22Rv1 (cell line): ENCODE measurements at regions not wholly inside any gene's neighbourhood (a gene's known extent, or its start where the extent isn't known, plus 50 kb on each side); places are given as distances from the start of the nearest gene placed in this dataset.

Experiments used
- ZFX ChIP-seq: fragments of 450-650 bp; IDR thresholded peaks from 2 replicates; pipeline ENCODE4 v1.6.1; 2017; ENCODE audit warnings: antibody characterized with exemption, borderline replicate concordance
- TF ChIP-seq, protein P1 (sequence below): fragments of 450-650 bp; IDR thresholded peaks from 2 replicates; pipeline ENCODE4 v1.5.1; 2017; ENCODE audit warnings: mild to moderate bottlenecking

DNA sequence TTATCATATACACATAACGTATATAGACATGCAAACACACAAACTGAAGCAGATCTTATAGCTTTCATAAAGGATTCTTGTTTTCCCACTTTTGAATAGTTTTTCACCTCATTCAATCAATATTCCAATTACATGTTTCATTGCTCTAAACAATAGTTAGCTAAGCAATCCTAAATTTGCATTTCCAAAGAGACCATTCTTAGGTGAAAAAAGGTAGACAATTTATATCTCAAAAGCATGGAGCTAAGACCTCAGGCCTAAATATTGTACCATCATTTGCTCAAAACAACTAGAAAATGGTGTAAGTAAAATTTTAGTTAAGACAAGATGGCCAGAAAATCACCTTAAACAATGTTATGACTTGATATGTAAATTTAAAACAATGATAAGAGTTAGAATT is 1148.5 kb upstream of the DIAPH2 start:
- TF ChIP-seq, protein P1, sequence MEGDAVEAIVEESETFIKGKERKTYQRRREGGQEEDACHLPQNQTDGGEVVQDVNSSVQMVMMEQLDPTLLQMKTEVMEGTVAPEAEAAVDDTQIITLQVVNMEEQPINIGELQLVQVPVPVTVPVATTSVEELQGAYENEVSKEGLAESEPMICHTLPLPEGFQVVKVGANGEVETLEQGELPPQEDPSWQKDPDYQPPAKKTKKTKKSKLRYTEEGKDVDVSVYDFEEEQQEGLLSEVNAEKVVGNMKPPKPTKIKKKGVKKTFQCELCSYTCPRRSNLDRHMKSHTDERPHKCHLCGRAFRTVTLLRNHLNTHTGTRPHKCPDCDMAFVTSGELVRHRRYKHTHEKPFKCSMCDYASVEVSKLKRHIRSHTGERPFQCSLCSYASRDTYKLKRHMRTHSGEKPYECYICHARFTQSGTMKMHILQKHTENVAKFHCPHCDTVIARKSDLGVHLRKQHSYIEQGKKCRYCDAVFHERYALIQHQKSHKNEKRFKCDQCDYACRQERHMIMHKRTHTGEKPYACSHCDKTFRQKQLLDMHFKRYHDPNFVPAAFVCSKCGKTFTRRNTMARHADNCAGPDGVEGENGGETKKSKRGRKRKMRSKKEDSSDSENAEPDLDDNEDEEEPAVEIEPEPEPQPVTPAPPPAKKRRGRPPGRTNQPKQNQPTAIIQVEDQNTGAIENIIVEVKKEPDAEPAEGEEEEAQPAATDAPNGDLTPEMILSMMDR: no peak
- TF ChIP-seq ZFX: no peak
